ENCODE measurements at regions not wholly inside any gene's neighbourhood (a gene's known extent, or its start where the extent isn't known, plus 50 kb on each side); places are given as distances from the start of the nearest gene placed in this dataset.

GRCh38 chr21:23316190-23316589, 2291.1 kb downstream of the MRPL39 start:
- no peaks in the 10 kb centered on the region for H3K27me3 ChIP-seq (ENCODE audit: insufficient read depth in 3 of 3, low read length in 2 of 3)
- H3K27ac ChIP-seq, result no peak overlapping the region
- H3K36me3 ChIP-seq (ENCODE audit: insufficient read depth in 1 of 2, low read depth in 1 of 2), result no peaks in the 10 kb centered on the region
- H3K4me1 ChIP-seq, result no peaks in the 10 kb centered on the region
- DNase-seq (no peak), ATAC-seq (no peak)
- no peaks in the 10 kb centered on the region for H3K9me3 ChIP-seq
- TF ChIP-seq, protein P1, sequence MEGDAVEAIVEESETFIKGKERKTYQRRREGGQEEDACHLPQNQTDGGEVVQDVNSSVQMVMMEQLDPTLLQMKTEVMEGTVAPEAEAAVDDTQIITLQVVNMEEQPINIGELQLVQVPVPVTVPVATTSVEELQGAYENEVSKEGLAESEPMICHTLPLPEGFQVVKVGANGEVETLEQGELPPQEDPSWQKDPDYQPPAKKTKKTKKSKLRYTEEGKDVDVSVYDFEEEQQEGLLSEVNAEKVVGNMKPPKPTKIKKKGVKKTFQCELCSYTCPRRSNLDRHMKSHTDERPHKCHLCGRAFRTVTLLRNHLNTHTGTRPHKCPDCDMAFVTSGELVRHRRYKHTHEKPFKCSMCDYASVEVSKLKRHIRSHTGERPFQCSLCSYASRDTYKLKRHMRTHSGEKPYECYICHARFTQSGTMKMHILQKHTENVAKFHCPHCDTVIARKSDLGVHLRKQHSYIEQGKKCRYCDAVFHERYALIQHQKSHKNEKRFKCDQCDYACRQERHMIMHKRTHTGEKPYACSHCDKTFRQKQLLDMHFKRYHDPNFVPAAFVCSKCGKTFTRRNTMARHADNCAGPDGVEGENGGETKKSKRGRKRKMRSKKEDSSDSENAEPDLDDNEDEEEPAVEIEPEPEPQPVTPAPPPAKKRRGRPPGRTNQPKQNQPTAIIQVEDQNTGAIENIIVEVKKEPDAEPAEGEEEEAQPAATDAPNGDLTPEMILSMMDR (IDR thresholded peaks at IDR 0.05), result no peak
- intact Hi-C loops (cut with DNase I), result no loop called here
- no peak overlapping the region for H3K4me3 ChIP-seq

DNA sequence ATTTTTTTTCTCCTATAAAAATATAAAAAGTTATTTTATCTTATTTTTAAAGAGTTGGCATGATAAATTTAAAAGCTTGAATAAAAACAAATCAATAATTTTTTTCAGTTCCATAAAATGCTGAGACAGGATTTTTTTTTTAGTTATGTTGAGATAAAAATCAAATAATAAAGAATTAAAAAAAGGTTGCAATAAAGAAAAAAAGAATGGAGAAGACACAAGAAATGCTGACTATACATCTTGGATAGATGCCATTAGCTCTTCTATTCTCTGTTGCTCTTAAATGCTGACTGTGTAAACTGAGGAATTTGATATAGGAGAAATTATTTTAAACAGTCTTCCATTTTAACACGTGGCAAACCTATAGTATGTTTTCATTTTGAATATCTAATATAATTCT, 2298.5 kb downstream of the MRPL39 start:
- intact Hi-C loops (cut with DNase I), result no loop called here
- no peak overlapping the region for H3K4me3 ChIP-seq
- 34 to 60% (median 38%) methylated on average over 1 of the region's 1 CpG for WGBS, 3 donors

GRCh38 chr21:23307065-23307464, 2300.2 kb downstream of the MRPL39 start:
- no peak for ATAC-seq
- intact Hi-C loops (cut with DNase I), result no loop called here
- Histone ChIP-seq H3K9me3 (no peaks in the 10 kb centered on the region), H3K27ac (no peak overlapping the region), H3K4me1 (no peaks in the 10 kb centered on the region), H3K36me3 (ENCODE audit: insufficient read depth in 1 of 2, low read depth in 1 of 2) (no peaks in the 10 kb centered on the region), H3K4me3 (no peak overlapping the region), H3K27me3 (ENCODE audit: insufficient read depth in 3 of 3, low read length in 2 of 3) (no peaks in the 10 kb centered on the region)
- TF ChIP-seq, protein P1 (IDR thresholded peaks at IDR 0.05), result no peak
- WGBS, 3 donors, result 0 to 82% (median 60%) methylated on average over 1 of the region's 1 CpG
- no peak for DNase-seq

More for the DNA sequence above, 2298.5 kb downstream of the MRPL39 start:
- Histone ChIP-seq H3K27ac (no peak overlapping the region), H3K4me1 (no peaks in the 10 kb centered on the region), H3K9me3 (no peaks in the 10 kb centered on the region), H3K27me3 (ENCODE audit: insufficient read depth in 3 of 3, low read length in 2 of 3) (no peaks in the 10 kb centered on the region), H3K36me3 (ENCODE audit: insufficient read depth in 1 of 2, low read depth in 1 of 2) (no peaks in the 10 kb centered on the region)
- DNase-seq (no peak), ATAC-seq (no peak)
- TF ChIP-seq, protein P1 (IDR thresholded peaks at IDR 0.05), result no peak

GRCh38 chr21:23292292-23292691, 2294.1 kb downstream of the NCAM2 start:
- 88 to 94% (median 92%) methylated on average over 3 of the region's 3 CpGs for WGBS, 3 donors

GRCh38 chr21:23281917-23282316, 2283.7 kb downstream of the NCAM2 start:
- no peaks in the 10 kb centered on the region for H3K4me1 ChIP-seq
- TF ChIP-seq, protein P1 (IDR thresholded peaks at IDR 0.05), result no peak
- no peaks in the 10 kb centered on the region for H3K9me3 ChIP-seq
- no peak for ATAC-seq
- no peak overlapping the region for H3K4me3 ChIP-seq
- no peaks in the 10 kb centered on the region for H3K27me3 ChIP-seq (ENCODE audit: insufficient read depth in 3 of 3, low read length in 2 of 3)
- WGBS, 3 donors, result 81 to 85% (median 84%) methylated on average over 2 of the region's 2 CpGs
- no peak for DNase-seq
- intact Hi-C loops (cut with DNase I), result no loop called here
- no peaks in the 10 kb centered on the region for H3K36me3 ChIP-seq (ENCODE audit: insufficient read depth in 1 of 2, low read depth in 1 of 2)
- H3K27ac ChIP-seq, result no peak overlapping the region

More at GRCh38 chr21:23292292-23292691, 2294.1 kb downstream of the NCAM2 start:
- DNase-seq (no peak), ATAC-seq (no peak)
- Histone ChIP-seq H3K27me3 (ENCODE audit: insufficient read depth in 3 of 3, low read length in 2 of 3) (no peaks in the 10 kb centered on the region), H3K9me3 (no peaks in the 10 kb centered on the region), H3K36me3 (ENCODE audit: insufficient read depth in 1 of 2, low read depth in 1 of 2) (no peaks in the 10 kb centered on the region), H3K27ac (no peak overlapping the region), H3K4me3 (no peak overlapping the region), H3K4me1 (no peaks in the 10 kb centered on the region)
- TF ChIP-seq, protein P1 (IDR thresholded peaks at IDR 0.05), result no peak
- intact Hi-C loops (cut with DNase I), result no loop called here

All from psoas muscle (tissue), 7 donors.